Occipital lobe (tissue), 1 donor: ENCODE measurements at regions not wholly inside any gene's neighbourhood (a gene's known extent, or its start where the extent isn't known, plus 50 kb on each side); places are given as distances from the start of the nearest gene placed in this dataset.
A peak's percentile ranks its signal among the peaks of the same experiment; 100 is the strongest.

ENCODE experiments used
- DNase-seq: peaks from one replicate; lab custom pipeline; 2025; lab: John Stamatoyannopoulos, UW

DNA sequence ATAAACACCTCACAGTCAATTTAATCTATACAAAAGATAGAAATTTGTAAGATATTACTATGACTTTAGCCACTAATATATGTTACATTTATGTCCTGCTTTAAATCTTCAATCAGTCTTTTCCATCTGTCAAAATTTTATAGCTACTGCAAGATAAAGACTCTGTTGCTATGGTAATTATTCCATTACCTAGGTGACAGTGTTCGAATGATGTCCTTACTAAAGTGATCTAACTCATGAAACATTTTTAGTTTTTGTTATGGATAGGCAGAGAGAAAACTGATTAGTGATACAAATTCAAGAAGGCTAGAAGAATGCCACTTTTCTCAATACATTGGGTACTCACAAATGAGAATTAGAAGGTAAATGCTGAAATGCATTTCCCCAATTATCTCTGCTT, 359.9 kb upstream of the FSHR start:
- DNase-seq = no peak

DNA sequence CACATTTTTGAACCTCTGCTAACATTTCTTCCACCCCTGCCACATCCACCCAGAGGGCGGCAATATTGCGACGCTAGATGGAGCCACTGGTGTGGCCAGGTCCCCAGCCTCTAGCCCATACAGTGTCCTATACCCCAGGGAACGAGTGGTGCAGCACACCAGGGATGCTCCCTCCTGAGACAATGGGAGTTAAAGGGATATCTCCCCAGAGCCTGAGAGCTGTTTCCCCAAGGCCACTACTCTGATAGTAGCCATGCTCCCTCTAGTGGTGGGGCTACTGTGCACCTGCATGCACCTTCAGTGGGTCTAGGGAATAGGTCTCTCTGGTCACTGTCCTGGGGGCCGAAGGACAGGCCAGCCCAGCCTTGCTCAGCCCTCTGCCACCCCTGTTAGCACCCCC, 336.4 kb upstream of the FSHR start:
- no peak for DNase-seq

DNA sequence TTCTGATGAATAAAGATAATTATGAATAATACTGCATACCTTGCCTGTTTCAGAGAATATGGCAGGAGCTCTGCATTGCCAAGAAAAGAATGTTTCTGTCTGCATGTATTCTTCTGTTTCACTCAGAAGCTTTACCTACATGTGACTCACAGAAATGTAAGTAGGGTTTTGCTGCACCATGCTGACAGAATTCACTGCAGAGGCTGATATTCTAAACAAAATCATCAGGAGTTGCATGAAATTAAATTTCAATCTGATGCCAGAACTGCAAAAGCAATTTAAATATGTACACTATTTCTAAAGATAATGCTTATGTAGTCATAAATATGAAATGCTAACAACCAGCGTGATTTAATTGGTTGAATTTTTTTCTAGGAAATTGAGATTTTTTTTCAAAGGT, 332.8 kb upstream of the FSHR start:
- no peak for DNase-seq

DNA sequence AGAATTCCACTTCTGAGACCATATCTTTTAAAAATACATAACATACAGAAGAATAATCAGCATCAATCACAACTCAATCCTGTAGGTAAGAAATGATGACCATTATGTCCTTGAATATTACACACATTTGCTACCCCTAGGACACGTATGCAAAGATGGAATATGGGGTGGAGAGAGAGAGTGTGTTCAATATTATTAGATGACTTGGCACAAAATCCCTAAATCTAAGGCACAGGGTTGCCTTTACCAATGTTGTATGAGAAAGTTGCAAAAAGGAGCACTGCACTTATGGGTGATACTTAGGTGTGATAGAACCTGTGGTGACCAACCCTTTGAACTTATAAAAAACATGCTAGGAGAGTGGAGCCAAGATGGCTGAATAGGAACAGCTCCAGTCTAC, 326.2 kb upstream of the FSHR start:
- no peak for DNase-seq

DNA sequence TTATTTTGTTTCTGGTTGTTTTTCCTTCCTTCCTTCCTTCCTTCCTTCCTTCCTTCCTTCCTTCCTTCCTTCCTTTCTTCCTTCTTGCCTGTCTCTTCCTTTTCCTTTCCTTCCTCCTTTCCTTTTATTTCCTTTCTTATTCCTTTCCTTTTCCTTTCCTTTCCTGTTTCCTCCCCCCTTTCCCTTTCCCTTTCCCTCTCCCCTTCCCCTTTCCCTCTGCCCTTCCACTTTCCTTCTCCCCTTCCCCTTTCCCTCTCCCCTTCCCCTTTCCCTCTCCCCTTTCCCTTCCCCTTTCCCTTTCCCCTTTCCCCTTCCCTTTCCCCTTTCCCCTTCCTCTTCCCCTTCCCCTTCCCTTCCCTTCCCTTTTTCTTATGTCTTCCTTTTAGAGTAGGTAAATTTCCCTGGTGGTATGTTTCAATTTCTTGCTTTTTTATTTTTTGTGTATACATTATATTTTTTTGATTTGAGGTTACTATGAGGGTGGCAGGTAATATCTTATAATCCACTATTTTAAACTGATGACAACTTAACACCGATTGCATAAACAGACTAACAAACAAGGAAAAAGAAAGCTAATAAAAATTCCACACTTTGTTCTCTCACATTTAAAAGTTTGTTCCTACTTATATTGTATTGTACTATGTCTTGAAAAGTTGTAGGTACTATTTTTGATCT, 311.0 kb upstream of the FSHR start:
- no peak for DNase-seq

DNA sequence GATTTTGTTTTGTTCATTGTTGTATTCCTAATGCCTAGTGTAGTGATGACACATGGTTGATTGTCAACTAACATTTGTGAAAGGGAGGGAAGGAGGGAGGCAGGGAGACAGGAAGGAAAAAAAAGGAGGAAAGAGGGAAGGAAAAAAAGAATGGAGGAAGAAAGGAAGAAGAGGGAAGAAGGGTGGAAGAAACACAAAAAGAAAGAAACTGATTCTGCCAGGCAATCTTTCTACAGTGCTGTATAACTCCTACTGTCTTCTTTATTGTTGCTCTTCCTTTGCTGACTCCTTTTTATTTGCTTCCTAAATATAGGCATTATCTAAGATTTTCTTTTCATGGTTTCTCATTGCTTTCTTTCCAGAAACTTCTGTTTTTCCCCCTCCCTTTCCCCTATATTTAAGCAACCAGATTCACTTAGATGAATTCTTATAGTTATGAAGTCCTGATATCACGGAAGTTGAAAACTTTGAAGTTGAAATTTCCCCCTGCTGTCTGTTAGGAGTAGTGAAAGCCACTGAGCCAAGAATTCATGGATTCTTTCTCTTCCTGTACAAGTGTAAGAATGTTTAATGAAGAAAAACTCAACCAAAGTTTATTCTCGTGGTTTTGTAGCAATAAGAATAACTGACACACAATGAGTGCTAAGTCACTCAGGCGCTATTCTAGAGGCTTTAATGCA, 305.1 kb upstream of the FSHR start:
- no peak for DNase-seq

DNA sequence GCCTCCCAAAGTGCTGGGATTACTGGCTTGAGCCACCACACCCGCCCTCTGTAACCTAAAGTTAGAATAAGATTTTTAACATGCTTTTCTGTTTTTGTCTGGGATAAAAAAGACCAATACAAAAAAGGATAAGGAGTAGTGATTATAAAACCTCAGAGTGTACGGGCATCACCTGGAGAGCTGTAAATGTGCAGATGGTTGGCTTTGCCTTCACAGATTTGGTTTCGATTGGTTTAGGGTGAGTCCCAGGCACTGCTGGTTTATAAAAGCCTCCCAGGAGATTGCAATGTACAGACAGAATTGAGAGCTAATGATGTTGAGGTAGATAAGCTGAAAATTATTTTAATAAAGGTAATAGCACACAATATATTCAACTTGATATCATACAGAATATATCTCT, 289.7 kb upstream of the FSHR start:
- no peak for DNase-seq

DNA sequence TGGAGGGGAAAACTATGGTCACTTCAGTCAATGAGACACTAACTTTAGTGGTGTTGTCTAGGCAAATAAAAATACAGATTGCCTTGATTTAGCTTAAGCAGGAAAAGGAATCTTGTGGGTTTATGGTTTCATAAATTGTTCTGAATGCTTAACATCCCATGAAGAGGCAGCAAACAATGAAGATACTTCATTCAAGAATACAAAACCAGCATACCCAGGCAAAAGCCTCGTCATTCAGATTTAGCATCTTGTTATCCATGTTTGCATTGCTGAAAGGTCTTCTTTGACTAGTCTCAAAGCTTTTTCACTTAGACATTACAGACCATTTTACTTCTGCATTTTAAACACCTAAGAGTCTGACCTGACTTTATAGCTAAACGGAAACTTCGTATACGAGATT, 272.7 kb upstream of the FSHR start:
- DNase-seq = no peak

DNA sequence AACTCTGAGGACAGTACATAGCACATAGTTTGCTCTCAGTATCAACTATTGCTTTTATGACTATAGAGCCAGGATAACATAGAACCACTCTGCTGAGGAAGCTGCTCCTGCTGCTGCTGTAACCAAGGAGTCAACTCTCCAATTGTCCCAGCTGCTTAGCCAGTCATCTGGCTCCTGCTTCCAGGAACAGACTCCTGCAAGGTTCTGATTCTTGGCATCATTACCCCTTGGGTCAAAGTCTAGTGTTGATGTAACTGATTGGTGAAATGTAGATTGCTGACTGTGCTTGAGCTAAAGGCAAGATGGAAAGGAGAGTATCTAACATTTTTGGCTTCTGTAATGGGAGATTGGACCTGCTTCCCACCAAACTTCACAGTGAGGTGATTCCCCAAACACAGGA, 261.9 kb upstream of the FSHR start:
- no peak for DNase-seq

DNA sequence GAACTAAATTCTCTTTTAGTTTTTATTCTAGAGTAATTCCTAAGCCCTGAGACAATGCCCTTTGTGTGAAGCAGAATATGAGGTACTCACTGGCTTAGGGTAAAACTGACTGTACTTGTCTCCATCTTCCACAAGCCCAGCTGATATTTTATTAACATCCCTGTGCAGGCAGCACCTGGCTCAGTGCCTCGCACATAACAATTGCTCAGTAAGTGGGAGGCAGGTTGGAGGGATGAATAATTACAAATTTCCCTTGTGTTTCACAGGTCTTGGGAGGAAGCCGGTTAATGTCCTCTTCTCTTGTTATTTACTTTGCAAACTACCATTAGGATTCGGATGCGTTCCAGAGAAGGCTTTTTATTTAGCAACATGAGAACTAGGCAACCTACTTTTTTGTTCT, 249.8 kb upstream of the FSHR start:
- peak; percentile 44 for DNase-seq

DNA sequence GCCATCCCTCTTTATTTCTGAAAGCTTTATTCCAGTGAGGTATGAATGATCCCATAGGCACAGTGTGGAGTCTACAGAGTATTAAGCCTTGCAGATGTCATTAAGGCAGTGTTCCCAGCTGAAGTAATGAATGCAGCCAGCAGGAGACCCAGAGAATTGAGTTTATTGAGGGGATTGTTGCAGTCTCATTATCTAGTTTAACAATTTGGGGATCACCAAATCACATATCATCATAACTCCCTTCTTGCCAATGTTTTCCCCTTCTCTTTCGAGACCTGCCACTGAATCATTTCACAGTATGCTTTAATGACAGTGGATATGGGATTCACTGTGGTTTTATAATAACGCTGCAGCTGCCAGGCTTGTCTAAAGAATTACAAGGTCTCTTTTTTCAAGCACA, 249.3 kb upstream of the FSHR start:
- DNase-seq = no peak

DNA sequence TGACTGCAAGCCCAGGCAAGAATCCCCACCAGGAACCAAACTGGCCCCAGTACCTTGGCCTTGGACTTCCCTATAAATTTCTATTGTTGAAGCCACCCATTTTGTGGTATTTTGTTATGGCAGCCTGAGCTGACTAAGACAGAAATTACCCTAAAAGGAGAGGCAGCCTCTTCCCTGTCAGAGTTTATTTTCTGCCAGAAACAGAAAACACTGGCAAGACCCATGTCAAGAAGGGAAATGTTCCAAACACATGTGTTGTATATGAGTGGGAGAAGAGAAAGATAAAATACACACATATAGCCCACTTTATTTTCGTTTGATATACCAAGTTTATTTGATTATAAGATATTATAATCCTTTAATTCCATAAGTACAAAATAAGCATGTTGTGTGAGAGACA, 225.1 kb upstream of the FSHR start:
- no peak for DNase-seq

DNA sequence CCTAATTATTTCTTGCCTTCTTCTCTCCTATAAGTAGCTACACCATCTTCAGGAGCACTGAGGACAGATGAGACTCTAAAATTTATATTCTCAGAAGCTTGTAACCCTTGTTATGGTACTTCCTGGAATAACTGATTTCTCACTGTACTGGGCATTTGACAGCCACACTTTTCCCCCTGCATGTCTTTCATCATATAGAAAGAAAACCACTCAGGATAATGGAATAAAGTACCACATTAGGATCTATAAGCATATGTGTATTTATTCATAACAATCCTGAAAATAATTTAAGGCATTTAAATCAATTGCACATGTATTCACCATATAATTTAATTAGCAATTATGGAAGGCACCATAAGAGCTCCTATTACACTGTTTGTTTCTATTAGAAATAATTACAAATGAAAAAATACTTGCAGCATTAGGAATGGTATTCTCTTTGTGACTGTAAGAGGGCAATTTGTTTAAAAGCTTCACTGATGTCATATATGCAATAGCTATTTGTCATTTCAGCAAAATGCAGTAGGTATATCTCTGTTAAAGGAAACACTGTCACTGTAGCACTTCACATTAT, 216.9 kb upstream of the FSHR start:
- no peak for DNase-seq

DNA sequence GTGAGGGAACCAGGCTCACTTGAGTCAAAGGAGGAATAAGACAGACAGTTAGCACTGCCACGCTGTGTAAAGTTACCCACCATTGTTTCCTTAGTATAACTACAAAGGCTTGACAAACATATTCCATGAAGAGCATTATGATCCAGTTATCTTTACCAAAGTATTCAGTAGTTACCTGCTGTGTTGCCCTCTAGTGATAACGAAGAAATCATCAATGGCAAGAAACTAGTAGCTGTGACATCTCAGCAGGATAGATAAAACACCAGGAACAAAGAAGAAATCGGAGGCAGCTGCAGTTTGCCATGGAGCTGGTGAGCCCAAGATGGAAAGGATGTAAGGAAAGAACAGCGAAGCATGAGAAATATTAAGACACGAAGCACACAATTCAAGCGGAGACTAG, 215.3 kb upstream of the FSHR start:
- DNase-seq = no peak

DNA sequence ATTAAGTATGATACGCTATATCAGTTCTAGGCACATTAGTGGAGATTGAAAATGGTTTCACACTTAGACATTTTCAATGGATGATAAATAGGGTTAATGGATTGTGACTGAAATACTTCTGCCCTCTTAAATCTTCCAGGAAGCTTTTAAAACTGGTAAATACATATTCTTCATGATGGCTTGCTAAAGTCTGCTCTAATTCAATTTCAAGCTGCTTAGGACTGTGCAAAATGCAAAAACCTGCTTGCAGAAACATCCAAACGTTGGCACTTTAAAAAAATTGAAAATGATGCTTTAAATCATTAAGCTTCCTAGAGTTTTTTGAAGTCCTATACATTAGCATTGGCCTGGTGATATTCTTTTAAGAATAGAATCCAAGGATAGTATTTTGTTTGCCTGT, 214.8 kb upstream of the FSHR start:
- no peak for DNase-seq

DNA sequence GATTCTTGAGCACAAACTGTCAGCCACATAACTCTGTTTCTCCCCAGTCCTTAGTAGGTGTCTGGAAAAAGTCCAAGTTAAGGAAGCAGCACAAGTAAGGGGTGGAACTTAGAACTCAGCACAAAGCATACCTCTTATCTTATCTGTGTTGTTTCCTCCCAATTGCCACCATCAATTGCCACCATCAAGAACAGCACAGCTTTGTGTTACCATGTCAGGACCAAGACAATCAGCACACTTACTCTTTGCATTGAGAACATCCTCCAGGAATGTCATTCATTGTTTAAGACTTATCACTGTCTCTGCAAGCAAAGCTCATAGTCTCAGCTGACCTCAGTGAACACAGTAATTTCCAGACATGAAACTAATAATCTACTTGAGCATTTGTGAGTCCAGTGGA, 212.7 kb upstream of the FSHR start:
- no peak for DNase-seq

DNA sequence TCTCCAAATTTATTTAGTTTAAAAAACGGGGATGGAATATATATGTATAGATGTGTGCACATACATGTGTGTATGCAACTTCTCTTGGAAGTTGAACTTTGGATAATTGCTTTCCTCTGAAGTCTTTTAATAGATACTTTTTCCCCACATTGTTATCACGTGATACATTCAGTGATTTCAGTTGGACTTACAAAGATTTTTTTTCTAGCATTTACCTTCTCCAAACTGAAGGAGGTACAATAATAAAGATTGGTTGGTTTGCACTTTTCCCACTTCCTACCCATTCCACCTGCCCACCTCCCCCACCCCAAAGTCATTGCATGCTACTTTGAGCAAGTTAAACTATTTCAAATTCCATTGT, 206.1 kb upstream of the FSHR start:
- DNase-seq = no peak

DNA sequence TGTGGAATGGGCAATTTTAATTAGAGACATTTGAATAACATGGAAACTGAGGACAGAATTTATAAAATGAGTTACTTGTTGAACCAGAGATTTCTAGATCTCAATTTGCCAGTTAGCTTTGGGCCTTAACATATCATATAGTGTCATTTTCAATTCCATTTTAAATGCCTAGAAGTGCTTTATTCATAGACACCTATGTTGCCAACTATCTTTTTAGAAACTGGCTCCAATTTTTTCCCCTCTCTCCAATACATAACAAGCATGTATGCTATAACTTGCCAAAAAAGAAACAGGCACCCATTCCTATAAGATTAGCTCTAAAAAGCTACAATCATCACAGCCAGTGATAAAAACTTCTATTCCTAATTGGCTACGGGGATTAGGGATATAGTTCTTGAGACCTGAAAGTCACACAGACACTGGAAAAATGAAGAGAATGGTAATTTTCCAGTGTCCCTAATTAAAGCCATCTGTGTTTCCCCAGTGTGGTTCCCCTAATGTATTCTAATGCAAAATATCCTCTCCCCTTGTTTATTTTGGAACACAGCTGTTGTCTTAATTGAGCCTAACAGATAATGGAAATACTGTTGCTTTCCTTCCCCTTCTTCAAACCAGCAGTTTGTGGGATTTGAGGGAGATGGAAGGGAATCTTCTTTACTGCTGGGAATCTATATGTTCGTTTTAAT, 205.5 kb upstream of the FSHR start:
- DNase-seq = no peak

DNA sequence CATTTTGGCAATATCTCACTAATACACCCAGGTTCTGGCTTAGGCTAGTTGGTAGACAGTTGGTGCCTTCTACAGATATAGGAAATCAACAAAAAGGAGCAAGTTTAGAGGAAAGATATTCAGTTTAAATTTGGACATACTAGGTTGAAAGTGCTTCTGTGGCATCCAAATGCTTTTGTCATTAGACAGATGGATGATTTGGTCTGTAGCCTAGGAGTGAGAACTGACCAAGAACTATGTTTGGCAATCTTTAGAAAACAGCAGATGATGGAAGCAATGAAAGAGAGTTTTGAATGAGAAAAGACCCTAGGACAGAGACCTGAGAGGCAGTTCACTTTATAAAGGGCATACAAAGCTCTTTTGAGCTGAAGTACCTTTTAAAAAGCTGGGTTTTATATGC, 201.3 kb upstream of the FSHR start:
- DNase-seq = no peak

DNA sequence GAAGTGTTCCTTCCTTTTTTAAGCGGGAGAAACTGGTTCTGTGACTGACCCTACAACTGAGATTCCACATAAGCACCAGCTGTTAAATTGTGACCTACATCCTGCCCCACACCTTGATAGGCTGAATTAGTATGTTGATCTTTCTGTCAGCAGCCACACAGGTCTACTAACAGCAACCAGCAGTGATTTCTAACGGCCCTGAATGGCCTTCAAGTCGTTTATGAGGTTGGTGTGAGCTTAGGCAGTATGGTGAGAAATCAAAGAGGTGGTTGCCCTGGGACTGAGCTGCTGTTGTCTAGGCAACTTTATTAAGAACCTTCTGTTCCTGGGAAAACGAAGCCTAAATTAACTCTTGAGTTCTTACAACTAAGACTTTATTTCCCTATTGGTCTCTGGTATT, 197.2 kb upstream of the FSHR start:
- DNase-seq = no peak

DNA sequence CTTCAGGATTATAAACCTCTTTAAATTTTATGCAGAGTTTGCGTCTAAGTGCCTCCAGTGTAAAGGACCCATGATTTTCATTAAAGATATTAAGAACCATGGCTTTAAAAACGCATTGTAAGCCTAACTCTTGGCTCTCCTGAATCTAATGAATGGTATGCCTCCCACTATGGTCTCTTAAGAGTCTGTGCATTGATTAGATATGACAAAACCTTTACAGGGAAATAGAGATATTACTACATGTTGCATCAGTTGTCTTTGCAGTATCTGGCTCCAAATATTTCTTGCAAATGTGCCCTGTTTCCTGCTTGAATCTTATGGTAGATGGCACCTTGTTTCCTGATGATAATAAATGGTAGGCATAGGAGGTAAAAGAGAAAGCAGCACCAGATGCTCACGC, 189.3 kb upstream of the FSHR start:
- DNase-seq = no peak

DNA sequence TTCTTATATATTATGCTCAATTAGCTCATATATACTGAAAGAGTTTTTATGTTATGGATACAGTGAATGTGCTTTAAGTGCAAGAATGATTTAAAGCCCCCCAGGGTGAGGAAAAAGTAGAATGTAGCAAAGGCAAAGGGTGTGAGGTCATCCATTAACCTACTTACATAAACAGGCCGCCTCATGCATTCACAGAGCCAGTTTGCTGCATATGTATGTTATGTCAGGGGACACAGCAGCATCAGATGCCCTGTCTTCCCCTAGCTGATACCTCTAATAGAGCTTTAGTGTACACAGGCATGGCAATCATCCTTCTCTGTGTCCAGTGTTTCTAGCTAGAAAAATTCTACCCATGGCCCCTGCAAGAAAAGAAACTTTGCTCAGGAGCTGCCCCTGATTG, 187.8 kb upstream of the FSHR start:
- no peak for DNase-seq

DNA sequence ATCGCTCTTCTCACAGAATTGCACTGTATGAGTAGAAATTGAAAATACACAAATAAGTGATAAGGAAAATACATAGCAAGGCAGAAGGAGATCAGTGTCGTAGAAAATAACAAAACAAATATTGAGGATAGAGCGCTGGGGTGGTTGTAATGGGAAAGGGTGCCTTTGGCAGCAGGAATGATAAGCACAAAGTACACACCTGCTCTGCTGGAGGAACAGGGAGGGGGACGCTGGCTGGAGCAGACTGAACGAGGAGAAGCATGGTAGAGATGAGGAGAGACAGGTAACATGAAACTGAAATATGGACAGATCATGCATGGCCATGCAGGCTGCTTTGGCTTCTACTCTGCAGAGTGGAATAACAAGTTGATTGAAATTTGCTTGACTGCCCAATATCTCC, 181.2 kb upstream of the FSHR start:
- DNase-seq = no peak
